Nephron (organoid): ENCODE measurements at regions not wholly inside any gene's neighbourhood (a gene's known extent, or its start where the extent isn't known, plus 50 kb on each side); places are given as distances from the start of the nearest gene placed in this dataset.
A peak's percentile ranks its signal among the peaks of the same experiment; 100 is the strongest.

Experiments used
- H3K27ac Mint-ChIP-seq, 3 experiments: 2 replicates each; pipeline ENCODE4 v1.8.0; 2020; ENCODE audit warnings: mixed read lengths in 3 of 3, mild to moderate bottlenecking in 2 of 3, moderate library complexity in 1 of 3
- H3K27me3 Mint-ChIP-seq: 2 replicates; pipeline ENCODE4 v1.8.0; 2021; ENCODE audit warnings: low read depth, mild to moderate bottlenecking, moderate library complexity, mixed read lengths
- H3K36me3 Mint-ChIP-seq: 2 replicates; pipeline ENCODE4 v1.8.0; 2020; ENCODE audit warnings: low read depth, mixed read lengths
- H3K4me1 Mint-ChIP-seq: 2 replicates; pipeline ENCODE4 v1.8.0; 2020; ENCODE audit warnings: mixed read lengths
- H3K4me3 Mint-ChIP-seq, 3 experiments: 2 replicates each; pipeline ENCODE4 v1.8.0; 2020; ENCODE audit warnings: mild to moderate bottlenecking in 3 of 3, mixed read lengths in 3 of 3, moderate library complexity in 2 of 3
- H3K9me3 Mint-ChIP-seq: 2 replicates; pipeline ENCODE4 v1.8.0; 2020; ENCODE audit warnings: mixed read lengths
- TF ChIP-seq, protein P1 (sequence below), 3 experiments: fragments of 200-600 bp; sonication (generic); IDR thresholded peaks; one replicate each; pipeline ENCODE4 v1.5.0; 2021; ENCODE audit warnings: antibody characterized with exemption in 3 of 3; ENCODE audit not compliant: unreplicated experiment in 3 of 3

DNA sequence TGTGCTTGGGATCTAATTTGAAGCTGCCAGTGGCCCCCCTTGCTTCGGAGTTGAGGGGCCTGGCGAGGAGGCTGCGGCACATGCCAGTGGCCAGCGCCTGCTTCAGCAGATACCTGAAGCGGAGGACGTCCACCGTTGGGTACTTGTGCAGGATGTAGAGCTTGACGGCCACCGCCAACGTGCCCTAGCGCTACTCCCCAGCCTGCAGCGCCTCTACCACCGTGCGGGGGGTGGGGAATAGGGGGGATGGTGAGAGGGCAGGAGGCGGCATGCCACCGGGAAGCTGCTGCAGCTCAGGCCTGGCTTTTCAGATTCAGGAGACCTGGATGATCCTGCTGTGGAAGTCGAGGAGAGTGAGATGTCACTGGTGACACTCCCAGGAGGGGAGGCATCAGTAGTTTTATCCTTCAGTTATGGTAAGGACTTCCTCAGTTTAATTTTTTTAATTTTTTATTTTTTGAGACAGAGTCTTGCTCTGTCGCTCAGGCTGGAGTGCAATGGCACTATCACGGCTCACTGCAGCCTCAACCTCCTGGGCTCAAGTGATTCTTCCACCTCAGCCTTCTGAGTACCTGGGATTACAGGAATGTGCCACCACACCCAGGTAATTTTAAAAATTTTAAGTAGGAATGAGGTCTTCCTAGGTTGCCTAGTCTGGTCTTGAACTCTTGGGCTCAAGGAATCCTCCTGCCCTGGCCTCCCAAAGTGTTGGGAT is 150.6 kb upstream of the FRMD4B start:
- Mint-ChIP-seq H3K27me3 (peaks cover 22% of the 10 kb centered on the region), H3K4me1 (peaks cover 37% of the 10 kb centered on the region), H3K27ac (no peak overlapping the region), H3K36me3 (no peaks in the 10 kb centered on the region), H3K4me3 (no peak overlapping the region), H3K9me3 (no peaks in the 10 kb centered on the region)
- TF ChIP-seq, protein P1, sequence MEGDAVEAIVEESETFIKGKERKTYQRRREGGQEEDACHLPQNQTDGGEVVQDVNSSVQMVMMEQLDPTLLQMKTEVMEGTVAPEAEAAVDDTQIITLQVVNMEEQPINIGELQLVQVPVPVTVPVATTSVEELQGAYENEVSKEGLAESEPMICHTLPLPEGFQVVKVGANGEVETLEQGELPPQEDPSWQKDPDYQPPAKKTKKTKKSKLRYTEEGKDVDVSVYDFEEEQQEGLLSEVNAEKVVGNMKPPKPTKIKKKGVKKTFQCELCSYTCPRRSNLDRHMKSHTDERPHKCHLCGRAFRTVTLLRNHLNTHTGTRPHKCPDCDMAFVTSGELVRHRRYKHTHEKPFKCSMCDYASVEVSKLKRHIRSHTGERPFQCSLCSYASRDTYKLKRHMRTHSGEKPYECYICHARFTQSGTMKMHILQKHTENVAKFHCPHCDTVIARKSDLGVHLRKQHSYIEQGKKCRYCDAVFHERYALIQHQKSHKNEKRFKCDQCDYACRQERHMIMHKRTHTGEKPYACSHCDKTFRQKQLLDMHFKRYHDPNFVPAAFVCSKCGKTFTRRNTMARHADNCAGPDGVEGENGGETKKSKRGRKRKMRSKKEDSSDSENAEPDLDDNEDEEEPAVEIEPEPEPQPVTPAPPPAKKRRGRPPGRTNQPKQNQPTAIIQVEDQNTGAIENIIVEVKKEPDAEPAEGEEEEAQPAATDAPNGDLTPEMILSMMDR (IDR thresholded peaks at IDR 0.05; ENCODE audit: unreplicated experiment in 3 of 3), result no peak

DNA sequence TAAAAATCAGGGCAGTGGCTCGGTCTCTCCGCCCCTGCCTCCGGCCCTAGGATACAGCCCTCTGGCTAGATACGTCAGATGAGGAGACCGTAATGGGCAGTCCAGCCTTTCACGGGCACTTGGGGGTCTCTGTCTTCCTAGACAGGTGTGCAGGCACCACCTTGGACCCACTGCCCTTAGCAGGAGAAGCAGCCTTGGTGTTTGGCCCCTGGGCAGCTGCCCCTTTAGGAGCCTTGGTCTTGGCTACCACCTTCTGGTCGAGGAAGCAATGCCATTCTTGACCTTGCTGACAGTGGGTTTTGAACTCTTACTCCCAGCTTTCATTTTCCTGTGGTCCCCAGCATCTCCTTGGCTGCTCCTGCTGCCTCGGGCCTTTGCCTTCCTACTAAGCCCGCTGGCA is 149.7 kb upstream of the FRMD4B start:
- TF ChIP-seq, protein P1 (IDR thresholded peaks at IDR 0.05; ENCODE audit: unreplicated experiment in 3 of 3), result no peak
- H3K27me3 Mint-ChIP-seq, result peaks cover 13% of the 10 kb centered on the region
- no peaks in the 10 kb centered on the region for H3K9me3 Mint-ChIP-seq
- H3K27ac Mint-ChIP-seq, result no peak overlapping the region
- H3K36me3 Mint-ChIP-seq, result no peaks in the 10 kb centered on the region
- H3K4me1 Mint-ChIP-seq, result peaks cover 37% of the 10 kb centered on the region
- no peak overlapping the region for H3K4me3 Mint-ChIP-seq

DNA sequence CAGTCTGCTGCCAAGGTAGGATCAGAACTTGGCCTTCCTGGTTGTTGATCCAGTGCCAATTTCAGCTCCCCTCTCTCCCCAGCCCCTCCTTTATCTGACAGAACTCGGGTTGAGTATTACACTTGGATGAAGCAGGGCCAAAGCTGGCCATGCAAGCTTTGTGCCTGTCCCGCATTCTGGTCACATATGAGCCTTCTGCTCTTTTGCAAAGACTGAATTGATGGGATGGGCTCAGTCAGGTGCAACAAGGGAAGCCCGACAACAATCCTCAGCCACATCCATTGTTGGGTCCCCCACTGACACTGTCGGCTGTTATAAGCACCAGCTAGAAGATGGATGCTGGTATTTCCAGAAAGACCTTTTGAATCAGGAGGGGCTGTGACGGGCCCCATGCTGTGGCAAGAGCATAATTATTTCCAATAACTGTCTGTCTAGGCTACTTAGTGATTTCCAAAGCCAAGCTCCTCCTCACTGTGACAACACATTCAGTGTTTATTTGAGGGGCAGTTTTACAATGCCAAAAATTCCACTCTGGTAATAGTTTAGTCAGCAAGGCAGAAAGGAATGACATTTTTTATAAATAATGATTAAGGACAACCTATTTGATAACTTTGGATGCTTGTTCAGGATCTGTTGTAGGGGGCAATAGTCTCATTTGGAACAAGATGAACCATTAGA is 146.8 kb upstream of the FRMD4B start:
- H3K27me3 Mint-ChIP-seq, result peaks cover 3% of the 10 kb centered on the region
- H3K4me1 Mint-ChIP-seq, result peaks cover 31% of the 10 kb centered on the region
- H3K4me3 Mint-ChIP-seq, result no peak overlapping the region
- no peaks in the 10 kb centered on the region for H3K36me3 Mint-ChIP-seq
- TF ChIP-seq, protein P1 (IDR thresholded peaks at IDR 0.05; ENCODE audit: unreplicated experiment in 3 of 3), result no peak
- peaks cover 2% of the 10 kb centered on the region for H3K9me3 Mint-ChIP-seq
- peak overlapping the region in 1 of 3 experiments; percentile 20 for H3K27ac Mint-ChIP-seq

DNA sequence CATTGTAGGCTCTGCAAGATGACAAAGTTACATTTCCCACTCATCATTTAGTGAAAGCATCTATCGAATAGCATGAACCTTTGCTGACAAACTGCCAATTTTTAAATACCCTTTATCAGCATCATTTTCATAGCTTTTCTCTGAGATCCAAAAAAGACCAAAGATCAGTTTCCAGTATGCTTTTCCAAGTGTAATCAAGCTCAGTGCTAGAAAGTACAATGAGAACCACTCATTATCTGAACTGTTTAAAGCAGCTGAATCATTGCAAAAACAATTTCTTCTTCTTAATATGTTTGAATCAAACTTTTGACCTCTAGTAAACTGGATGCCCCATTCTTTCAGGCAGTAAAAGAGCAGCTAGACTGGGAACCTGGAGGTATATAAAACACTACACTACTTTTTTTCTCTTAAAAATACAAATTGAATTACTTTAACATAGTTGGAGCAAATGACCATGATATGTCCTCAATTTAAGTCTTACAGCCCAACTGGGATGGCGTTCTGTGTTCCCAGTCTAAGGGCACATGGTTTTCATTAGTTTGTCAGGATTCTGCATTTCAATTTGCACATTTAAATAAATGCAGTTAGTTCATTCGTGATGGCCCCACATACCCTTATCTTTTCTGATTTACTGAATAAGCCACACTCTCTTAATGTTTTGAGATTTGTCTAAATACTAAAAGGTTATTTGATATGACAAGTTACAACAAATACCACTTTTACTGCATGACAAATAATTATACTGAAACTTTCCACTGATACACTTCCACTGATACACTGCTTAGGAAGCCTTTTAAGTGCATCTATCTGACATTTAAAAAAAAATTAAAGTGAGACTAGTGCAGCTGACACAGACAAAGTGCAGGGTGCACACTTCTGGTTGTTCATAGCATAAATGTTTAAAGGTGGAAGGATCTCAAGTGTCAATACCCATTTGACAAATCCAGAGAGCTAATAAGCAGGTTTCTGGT is 146.0 kb upstream of the FRMD4B start:
- H3K27me3 Mint-ChIP-seq, result no peaks in the 10 kb centered on the region
- TF ChIP-seq, protein P1 (IDR thresholded peaks at IDR 0.05; ENCODE audit: unreplicated experiment in 3 of 3), result no peak
- no peak overlapping the region for H3K27ac Mint-ChIP-seq
- peaks cover 2% of the 10 kb centered on the region for H3K9me3 Mint-ChIP-seq
- peaks cover 31% of the 10 kb centered on the region for H3K4me1 Mint-ChIP-seq
- no peak overlapping the region for H3K4me3 Mint-ChIP-seq
- H3K36me3 Mint-ChIP-seq, result no peaks in the 10 kb centered on the region

DNA sequence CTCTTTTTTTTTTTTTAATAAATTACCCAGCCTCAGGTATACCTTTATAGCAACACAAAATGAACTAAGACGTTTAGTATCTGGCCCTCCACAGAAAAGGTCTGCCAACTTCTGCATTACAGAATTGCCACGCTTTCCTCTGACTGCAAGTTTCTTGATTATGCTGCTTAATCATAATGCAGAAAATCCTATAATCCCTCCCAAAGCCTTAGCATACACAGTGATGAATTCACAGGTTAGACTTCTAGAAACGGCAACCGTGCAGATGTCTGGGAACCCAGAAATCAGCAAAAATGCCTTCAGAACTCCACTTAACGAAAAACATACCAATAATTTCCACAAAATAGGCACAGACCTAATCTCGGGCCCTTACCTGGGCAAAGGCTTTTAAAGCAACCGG is 144.7 kb upstream of the FRMD4B start:
- Mint-ChIP-seq H3K4me3 (no peak overlapping the region), H3K4me1 (peaks cover 31% of the 10 kb centered on the region), H3K36me3 (no peaks in the 10 kb centered on the region), H3K9me3 (peaks cover 5% of the 10 kb centered on the region), H3K27ac (no peak overlapping the region), H3K27me3 (no peaks in the 10 kb centered on the region)
- TF ChIP-seq, protein P1 (IDR thresholded peaks at IDR 0.05; ENCODE audit: unreplicated experiment in 3 of 3), result no peak
